ENCODE measurements at regions not wholly inside any gene's neighbourhood (a gene's known extent, or its start where the extent isn't known, plus 50 kb on each side); places are given as distances from the start of the nearest gene placed in this dataset.

DNA sequence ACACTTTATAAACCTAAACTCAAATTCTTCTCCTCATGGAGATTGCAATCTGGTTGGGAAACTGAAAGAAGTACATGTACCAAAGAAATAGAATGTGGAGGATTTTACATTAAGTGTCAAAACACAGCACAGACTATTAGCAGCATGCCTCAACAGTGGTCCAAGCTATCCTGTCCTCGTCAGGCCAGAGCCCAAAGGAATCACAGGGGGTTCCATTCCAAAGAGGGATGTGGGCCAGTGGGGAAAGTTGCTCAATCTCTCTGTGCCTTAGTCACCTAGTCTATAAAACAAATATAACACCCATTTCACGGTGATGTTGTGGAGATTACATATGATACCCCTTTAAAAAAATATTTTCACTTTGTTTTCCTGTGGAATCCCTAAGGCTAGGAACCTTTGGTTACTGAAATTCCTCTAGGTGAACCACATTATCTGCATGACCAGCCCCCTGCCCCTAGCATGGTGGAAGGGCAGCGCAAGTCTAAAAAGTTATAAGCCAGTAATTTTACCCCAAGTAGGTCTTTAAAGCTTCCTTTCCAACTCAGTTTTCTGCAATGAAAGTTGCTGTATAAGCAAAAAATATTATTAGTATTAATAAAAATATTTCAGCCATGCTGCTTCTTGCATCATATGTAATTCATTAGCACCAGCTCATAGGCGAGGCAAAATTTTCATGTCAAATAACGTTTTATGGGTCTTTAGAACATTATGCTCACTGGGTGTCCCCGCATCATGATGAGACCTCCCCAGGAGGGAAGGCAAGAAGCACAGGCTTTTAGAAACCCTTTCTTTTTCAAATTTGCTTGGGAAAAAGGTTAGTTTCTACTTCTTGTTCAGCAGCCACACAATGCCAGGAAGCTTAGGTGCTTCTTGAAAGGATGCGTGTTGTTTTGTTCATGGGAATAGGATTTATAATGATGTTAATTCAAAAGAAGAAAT is 548.8 kb upstream of the PKN2 start:
- no peak for DNase-seq (ENCODE audit: low read depth)

DNA sequence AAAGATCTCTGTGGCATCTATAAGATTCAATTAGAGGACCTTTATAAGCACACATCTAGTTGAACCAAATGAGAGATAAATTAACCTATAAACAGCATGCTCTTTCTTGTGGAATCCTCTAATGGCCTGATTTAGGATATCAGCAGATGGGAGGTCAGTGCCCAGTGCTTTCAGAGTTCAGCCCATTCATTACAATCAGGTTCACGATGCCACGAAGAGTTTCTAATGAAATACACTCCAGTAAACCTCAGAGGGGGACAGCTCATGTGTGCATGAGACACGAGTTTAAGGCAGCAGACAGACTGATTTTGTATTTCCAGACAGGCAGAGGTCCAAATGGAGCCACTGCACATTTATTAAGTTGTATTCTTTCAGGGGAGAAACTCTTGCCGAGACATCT is 544.4 kb upstream of the PKN2 start:
- DNase-seq (ENCODE audit: low read depth), result no peak

DNA sequence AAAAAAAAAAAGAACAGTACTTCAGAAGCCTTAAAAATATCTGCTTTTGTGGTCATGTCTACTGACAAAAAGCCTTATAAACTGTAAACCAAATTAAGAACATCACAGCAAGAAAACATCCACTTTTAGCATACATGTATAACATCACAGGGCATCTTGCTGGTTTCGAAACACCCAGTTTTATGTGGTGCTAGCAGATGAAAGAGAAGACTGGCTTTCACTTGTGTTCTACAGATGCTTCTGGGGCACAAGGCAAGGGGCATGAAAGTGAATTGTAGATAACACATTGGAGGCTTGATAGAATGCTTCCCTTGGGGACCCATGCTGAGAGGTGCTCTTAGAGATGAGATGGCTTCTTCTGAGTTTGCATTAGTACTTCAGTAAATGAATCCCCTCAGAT is 543.7 kb upstream of the PKN2 start:
- no peak for DNase-seq (ENCODE audit: low read depth)

DNA sequence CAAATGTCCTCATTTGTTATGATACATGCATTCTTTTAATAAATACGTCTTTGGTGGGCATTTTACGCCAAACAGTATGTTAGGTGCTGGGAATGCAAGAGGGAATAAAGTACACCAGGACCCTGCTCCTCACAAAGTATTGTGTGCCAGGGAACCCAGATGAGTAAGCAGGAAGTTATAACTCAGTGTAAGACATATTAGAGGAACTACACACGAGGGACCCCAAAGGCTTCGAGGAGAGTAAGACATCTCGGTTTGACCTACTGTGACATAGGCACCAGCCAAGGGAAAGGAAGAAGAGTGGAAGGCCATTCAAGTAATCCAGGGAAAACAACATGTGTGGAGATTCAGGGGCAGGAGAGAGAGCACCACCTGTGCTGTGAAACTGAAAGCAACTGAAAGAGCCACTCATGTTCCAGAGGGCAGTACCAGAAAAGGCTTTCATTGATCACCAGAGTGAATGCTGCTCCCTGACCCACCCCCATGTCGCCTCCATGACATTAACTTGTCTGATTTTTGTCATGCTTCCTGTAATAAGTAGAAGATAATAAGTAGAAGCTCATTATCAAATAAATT is 542.5 kb upstream of the PKN2 start:
- DNase-seq (ENCODE audit: low read depth), result peak; percentile 24

DNA sequence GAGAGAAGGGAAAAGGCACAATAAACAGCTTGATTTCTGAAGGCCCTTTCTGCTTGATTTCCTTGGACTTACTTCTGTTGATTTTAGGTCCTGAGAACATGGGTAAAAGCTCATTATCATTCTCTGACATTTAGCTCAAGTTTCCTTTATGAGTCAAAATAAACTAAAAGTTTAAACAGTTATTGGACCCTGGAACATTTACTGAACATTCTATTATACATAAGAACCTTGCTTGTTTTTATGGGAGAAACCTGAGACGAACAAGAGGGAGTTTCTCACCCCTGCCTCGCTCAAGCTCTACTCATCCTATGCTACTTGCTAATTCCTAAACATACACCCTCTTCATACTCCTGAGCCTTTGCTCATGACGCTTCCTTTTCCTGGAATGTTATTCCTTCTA is 538.3 kb upstream of the PKN2 start:
- peak; percentile 23 for DNase-seq (ENCODE audit: low read depth)

DNA sequence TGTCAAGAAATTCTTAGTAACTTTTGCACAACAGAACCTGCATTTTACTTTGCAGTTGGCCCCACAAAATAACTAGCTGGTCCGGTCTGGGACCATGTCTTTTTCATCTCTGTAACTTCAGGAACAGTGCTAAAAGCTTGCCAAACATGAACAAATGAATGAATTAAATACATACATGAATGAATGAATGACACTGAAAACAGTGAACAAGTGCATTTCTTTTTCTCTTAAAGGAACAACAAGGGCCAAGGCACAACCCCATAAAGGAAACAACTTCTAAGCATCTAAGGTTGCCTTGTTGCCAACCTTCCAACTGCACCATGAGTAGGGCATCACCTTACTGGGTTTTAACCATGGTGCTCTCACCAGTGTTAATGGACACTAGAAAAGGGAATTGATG is 534.4 kb upstream of the PKN2 start:
- DNase-seq (ENCODE audit: low read depth), result no peak

DNA sequence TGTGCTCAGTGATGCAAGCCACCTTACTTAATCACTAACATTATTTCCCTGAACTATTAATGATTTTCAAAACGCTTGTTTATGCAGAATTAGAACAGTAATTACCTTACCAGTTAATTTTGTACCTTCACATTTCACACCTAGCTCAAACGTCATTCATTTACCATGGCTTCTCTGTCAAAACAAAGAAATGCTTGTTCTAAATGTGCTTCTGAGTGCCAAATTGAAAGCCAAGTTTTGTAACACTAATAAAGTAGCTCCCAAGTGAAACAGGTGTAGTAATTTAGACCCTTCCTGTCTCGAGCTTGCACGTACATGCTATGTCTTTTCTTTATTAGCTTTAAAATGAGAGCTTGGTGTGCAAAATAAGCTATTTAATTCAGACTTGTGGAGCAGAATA is 533.7 kb upstream of the PKN2 start:
- no peak for DNase-seq (ENCODE audit: low read depth)

DNA sequence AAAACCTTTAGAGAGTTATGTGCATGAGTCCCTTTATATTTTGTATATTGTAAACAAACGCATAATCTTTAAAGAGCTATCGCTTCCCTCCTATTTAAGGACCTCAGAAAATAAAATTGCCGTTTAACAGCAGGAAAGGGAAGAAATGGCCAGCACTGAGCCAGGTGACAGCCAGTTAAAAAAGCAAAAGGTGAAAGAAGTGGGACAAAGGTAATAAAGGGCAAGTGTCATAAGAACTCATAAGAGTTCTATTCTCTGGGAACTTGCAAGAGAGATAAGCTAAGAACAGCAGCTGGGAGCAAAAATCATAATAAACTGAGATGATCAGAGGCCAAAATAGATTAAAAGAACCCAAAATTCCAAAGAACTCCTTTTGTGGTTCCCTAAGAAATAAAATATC is 520.9 kb upstream of the PKN2 start:
- no peak for DNase-seq (ENCODE audit: low read depth)

DNA sequence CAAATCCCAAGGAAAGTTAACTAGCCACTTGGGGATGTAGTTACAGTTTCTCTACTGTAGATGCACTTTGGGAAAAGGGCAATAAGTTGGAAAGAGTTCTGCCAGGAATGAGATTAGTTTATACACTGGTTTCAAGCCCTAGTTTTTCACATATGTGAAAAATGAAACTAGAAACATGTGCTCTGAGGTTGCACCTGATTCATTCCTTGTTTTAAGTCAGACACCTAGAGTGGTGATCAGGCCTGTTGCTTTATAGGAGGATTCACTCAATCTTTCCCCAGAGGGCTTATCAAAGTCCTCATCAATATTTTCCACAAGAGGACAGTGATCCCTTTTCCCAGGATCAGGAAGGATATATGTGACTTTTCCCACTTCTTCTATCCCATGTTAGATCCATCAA is 515.9 kb upstream of the PKN2 start:
- no peak for DNase-seq (ENCODE audit: low read depth)

DNA sequence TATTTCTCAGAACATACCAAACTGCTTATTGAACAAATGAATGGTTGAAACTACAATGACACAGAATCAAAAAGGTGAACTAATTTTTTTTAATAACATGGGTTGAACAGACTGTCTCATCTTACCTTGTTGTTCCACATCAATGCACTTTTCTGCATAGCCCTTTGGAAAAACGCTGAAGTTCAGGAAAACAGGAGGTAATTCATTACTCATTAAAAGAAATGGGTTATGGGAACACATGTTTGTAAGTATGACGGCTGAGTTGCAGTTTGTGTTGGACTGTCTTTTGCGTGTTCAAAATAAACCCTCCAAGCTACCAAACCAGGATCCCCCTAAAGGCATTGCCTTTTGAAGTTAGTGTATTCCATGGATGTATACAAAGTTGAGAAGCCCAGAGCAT is 514.9 kb upstream of the PKN2 start:
- no peak for DNase-seq (ENCODE audit: low read depth)

DNA sequence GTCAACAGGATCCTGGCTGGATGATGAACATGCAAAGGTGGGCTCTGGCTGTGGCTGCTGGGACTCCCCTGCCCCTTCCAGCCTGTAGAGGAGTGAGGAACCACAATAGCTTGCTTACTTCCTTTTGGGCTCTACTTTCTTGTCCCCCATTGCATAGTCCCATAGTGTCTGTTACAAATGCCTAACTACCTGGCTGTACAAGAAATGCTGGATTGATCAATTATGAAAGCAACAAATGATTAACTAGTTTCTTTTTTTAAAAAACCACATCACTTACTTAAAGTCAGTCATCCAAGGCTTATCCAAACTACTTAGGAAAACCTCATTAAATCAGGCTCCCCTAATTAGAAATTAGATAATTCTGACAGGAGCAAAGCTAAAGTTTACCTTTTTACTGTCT is 514.1 kb upstream of the PKN2 start:
- DNase-seq (ENCODE audit: low read depth), result no peak

DNA sequence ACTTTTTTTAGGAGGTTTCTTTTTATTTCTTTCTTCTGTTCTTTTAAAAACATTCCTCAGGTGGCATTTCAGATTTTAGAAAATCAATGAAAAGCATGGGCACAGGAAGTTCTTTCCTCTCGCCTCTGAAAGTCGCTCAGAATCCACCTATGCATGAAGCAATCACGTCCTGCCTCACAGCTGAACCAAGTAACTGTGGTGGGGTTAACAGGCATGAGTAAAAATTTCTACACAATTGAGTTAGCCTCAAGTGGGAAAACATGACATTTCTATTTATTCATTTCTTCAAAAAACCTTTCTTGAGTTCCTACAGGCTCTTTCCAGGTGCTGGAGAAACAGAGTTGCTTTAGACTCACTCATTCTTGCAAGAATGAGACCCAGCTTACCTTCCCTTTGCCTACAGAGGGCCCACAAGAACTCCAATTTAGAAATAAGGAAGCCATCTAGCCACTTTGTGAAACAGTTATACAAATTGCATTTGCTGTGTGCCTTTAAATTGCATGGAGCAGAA is 508.9 kb upstream of the PKN2 start:
- DNase-seq (ENCODE audit: low read depth), result no peak

DNA sequence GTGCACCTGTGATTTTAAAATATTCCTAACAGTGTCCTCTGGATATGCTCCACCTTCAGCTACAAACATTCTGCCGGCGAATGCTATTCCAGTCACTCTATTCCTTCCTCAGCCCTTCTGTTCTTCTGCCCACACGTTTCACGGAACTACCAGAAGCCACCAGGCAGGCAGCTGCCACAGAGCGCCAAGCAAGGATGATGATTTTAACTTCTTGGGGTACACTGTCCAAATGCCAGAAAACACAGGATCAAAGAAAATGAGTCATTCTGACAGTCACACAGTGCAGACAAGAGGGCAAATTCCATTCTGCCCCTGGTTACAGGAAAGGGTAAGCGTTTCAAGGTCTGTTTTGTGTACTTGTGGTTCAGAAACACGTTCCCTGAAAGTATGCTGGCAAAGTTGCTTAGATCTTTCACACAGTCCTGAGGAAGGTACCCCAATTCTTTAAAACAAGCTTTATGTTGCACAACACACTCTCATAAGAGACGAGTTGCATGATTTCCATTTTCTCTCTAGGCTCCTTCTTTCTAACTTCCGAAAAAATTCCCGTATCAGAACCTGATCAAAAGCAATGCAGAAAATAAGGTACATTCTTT is 508.3 kb upstream of the PKN2 start:
- DNase-seq (ENCODE audit: low read depth), result peak; percentile 57

DNA sequence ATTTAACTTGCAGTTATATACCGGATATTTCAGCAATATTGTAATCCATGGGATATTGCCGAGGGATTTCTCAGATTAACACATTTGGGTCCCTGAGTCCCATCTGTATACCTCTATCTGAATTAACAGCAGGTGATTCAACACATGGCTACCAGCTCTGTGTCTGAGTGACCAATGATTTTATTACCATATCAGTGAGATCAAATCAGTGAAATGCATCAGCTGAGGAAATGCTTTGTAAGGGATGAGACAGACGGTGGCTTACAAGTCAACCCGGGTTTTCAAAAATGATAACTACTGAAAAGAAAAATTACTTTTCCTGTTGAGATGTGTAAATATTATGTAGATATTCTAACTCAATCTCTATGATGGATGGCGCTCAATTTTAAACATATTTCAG is 504.1 kb upstream of the PKN2 start:
- DNase-seq (ENCODE audit: low read depth), result no peak

DNA sequence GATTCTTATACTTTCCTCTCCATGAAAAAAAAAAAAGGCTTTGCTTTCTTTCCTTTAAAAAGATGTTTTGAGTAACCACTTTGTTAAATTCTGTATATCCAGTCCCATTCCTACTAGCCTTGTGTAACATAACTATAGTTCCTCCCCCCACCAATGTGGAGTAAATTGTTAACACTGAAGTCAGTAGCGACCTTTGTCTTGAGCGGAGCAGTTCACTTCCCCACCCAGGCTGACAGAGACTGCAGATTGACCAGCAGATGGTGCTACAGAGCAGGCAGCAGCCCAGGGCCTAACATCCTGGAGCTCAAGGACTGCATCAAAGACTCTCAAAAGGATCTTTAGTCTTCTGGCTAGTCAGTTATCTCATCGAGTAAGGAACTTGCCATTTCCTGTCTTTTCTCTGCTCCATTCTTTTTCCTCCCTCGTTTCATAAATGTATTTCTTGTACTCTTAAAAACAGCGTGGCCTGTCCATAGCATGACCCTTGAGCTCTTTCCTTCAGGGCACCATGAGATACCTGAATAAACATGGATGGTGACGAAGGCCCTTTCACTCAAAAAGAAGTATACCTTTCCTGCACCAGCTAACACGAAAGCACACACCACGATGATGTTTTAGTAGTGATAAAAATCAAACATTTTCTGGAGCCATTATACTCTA is 503.5 kb upstream of the PKN2 start:
- DNase-seq (ENCODE audit: low read depth), result peak; percentile 64

DNA sequence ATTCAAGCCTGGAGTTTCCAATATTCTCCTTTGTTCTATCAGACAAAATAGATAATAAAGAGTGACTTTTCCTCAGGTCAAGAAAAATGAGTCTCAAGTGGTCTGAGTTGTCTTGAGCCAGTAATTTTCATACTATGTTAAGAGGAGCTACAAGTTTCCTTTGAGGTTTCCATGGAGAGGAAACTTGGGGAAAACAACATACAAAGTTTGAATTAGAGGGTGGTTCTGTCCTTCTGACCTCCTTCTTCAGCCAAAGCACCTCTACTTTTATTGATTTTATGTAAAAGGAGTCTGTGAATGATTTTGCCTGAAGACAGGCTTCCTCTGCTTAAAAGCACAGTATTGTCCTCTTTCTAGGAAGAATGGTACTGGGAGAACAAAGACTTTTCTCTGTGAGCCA is 497.2 kb upstream of the PKN2 start:
- no peak for DNase-seq (ENCODE audit: low read depth)

DNA sequence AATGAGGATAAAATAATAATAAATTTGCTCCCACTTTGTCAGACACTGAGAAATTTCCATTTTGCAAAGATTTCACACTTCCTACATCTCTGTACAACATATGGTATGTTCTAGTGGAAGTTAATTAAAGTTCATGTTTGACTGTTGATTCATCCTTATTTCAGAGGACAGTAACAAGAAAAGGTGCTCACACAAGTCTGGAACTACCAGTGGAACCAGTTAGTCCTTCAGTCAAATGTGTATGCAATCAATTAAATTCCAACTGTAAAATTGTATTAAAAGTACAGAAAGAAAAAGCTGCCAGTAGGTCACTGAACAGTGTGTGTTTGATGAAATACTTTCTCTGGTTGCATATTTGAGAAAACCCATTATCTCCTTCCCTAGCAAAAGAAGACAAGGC is 496.0 kb upstream of the PKN2 start:
- DNase-seq (ENCODE audit: low read depth), result no peak

DNA sequence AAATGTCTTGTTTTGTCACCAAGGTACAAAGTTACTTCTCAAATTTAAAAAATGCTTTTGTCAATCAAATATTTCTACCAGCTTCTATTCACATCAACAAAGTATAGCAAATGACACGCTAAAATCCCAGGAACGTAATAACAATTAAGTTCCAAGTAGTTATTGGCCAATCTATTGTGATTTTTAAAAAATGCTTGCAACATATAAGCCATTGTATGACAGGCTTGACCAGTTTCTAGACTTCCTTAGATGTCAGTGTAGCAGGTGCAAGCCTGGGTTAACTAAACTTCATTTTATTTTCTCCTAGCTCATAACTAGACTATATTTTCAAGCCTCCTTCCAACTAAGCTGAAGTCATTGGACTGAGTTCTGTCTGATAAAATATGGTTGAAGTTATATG is 494.5 kb upstream of the PKN2 start:
- DNase-seq (ENCODE audit: low read depth), result no peak

DNA sequence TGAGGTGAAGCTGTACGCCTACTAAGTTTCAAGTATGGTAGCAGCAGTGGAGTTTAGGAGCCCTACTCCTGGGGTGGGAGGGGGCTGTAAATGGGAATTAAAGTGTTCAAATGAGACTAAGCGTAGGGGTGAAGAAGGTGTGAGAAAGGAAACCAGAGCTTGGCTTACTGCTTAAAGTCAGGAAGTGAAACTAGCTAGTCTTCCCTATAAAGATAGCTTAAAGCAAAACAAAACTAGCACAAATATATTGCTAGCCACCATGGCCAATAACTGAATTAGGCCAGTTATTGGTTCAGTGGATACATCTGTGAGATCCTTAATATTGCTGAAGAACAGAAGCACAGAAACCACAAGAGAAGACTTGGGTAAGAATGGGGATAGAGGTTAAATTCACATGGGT is 492.2 kb upstream of the PKN2 start:
- DNase-seq (ENCODE audit: low read depth), result no peak

DNA sequence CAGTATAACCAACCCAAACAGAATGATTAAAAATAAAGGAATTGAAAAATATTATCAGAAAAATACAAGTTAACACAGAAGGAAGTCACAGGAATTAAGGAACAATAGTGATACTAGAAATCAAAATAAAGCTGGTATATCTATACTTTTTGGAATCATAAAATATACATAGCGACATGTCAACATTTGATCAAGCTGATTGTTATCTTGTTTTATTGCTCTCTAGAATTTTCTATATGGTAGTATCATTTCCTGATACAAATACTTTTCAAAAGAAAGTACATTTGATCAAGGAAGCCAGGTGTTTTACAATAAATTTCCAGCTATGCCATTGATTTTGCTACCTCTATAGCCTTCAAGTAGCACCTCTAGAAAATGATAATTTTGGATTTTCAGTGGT is 489.5 kb upstream of the PKN2 start:
- DNase-seq (ENCODE audit: low read depth), result no peak

DNA sequence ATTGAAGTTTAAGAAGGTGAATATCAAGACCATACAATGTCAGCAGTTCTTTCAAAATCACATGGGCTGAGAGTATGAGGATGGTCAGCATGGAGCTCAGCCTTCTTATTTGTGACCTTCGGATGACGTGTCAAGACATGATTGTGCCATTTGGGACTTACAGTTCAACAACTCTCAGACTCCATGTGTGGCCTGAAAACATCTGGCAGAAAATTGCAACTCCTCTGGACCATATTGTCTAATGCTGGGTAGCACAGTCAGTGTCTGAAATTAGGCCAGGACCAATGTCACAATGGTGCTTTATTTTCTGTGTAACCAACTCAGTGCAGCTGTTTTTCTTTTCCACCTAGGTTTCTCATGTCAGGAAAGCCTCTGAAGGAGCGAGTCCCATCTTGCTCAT is 483.5 kb upstream of the PKN2 start:
- DNase-seq (ENCODE audit: low read depth), result no peak

DNA sequence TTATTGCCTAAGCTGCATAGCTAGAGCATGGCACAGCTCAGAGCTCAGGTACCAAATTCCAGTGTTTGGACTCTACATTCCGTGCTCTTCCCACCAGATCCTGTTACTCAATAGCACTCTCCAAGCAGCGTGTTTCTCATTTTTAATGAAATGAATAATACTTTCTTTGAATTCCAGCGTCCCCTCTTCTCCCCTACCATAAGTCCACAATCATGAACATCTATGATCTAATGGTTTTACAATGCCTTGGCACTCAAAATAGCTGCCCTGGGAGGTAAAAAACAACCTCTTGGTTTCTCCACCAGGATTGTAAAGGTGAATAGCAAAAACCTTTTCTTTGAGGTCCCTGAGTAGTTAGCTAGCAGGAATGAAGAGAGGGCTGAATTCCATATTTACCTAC is 480.0 kb upstream of the PKN2 start:
- DNase-seq (ENCODE audit: low read depth), result no peak
